Loucy (cell line): ENCODE measurements at regions not wholly inside any gene's neighbourhood (a gene's known extent, or its start where the extent isn't known, plus 50 kb on each side); places are given as distances from the start of the nearest gene placed in this dataset.

Experiments used
- H2AFZ ChIP-seq: fragments of 200-600 bp; sonication (generic); 2 replicates; pipeline ENCODE4 v1.6.0; 2016; ENCODE audit warnings: antibody characterized with exemption, mild to moderate bottlenecking, low read length, moderate library complexity
- H3F3A ChIP-seq: fragments of 200-600 bp; 2 replicates; pipeline ENCODE4 v1.6.0; 2016; ENCODE audit warnings: antibody characterized with exemption, low read depth, mild to moderate bottlenecking
- H3K27me3 ChIP-seq: fragments of 200-600 bp; sonication (generic); 2 replicates; pipeline ENCODE4 v1.6.1; 2014; ENCODE audit warnings: low read length, mild to moderate bottlenecking; ENCODE audit not compliant: insufficient read depth, poor library complexity, severe bottlenecking
- H3K36me3 ChIP-seq: fragments of 200-600 bp; sonication (generic); 2 replicates; pipeline ENCODE4 v1.6.1; 2016; ENCODE audit warnings: low read length; ENCODE audit not compliant: insufficient read depth
- H3K4me1 ChIP-seq: fragments of 200-600 bp; sonication (generic); 2 replicates; pipeline ENCODE4 v1.5.1; 2014; ENCODE audit warnings: low read length, mild to moderate bottlenecking; ENCODE audit not compliant: insufficient read depth, poor library complexity, severe bottlenecking
- H3K4me2 ChIP-seq: fragments of 200-600 bp; sonication (generic); 2 replicates; pipeline ENCODE4 v1.6.0; 2014; ENCODE audit warnings: antibody characterized with exemption, low read length, low read depth, mild to moderate bottlenecking; ENCODE audit not compliant: poor library complexity, severe bottlenecking
- H3K4me3 ChIP-seq: fragments of 200-600 bp; sonication (generic); 2 replicates; pipeline ENCODE4 v1.5.1; 2014; ENCODE audit warnings: low read length, mild to moderate bottlenecking, mixed read lengths; ENCODE audit not compliant: poor library complexity, severe bottlenecking
- H3K79me2 ChIP-seq: fragments of 200-600 bp; sonication (generic); 2 replicates; pipeline ENCODE4 v1.6.1; 2014; ENCODE audit warnings: low read length; ENCODE audit not compliant: insufficient read depth
- H3K9ac ChIP-seq: fragments of 200-600 bp; sonication (generic); 2 replicates; pipeline ENCODE4 v1.6.0; 2014; ENCODE audit warnings: mild to moderate bottlenecking, low read depth, low read length, moderate library complexity; ENCODE audit not compliant: poor library complexity, severe bottlenecking
- H3K9me2 ChIP-seq: fragments of 200-600 bp; sonication (generic); replicated peaks from 2 replicates; pipeline ENCODE4 v1.6.1; 2016; ENCODE audit warnings: low read depth, low read length, mixed read lengths
- H3K9me3 ChIP-seq: fragments of 200-600 bp; sonication (generic); 2 replicates; pipeline ENCODE4 v1.6.1; 2014; ENCODE audit warnings: mild to moderate bottlenecking, antibody characterized with exemption, low read length, low read depth; ENCODE audit not compliant: insufficient read depth
- H4K20me1 ChIP-seq: fragments of 200-600 bp; sonication (generic); 2 replicates; pipeline ENCODE4 v1.6.0; 2014; ENCODE audit warnings: antibody characterized with exemption, low read length, mild to moderate bottlenecking; ENCODE audit not compliant: insufficient read depth, poor library complexity, severe bottlenecking
- EZH2phosphoT487 ChIP-seq: fragments of 200-600 bp; IDR thresholded peaks from 2 replicates; pipeline ENCODE4 v1.6.1; 2018; ENCODE audit warnings: antibody characterized with exemption, mild to moderate bottlenecking, moderate library complexity, borderline replicate concordance
- TF ChIP-seq, protein P1 (sequence below): fragments of 200-600 bp; sonication (generic); conservative IDR thresholded peaks from 2 replicates; pipeline ENCODE4 v1.5.1; 2014; ENCODE audit warnings: mild to moderate bottlenecking, antibody characterized with exemption, low read length

DNA sequence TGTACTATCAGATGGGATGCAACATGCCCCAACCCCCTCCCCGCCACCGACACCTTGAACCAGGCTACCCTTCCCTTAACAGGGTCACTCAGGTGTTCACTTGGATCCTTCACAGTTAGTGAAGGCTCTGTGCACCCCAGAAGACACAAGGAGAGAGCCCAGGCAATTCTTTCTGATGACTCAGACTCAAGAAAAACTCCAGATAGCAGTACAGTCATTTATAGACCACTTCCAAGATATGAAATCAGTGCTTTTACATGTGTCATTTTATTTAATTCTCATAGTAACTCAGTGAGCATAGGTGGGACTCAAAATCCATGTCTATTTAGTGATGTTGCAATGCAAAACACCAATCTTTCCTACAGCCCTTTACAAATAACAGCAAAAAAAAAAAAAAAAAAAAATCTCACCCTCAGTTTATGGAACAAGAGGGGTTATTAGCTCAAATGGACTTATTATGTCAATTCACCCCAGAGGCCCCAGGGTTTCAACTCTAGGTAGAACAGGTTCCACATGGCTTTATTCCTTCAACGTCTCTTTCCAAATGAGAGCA lies 71.9 kb downstream of the FOXD1 start:
- no peak overlapping the region for H3K4me3 ChIP-seq
- H3K9me3 ChIP-seq: no peaks in the 10 kb centered on the region
- no peaks in the 10 kb centered on the region for H3K27me3 ChIP-seq
- no peaks in the 10 kb centered on the region for H3K79me2 ChIP-seq
- no peak overlapping the region for H3K4me2 ChIP-seq
- no peaks in the 10 kb centered on the region for H3F3A ChIP-seq
- no peaks in the 10 kb centered on the region for H3K4me1 ChIP-seq
- H3K9me2 ChIP-seq: no peaks in the 10 kb centered on the region
- no peaks in the 10 kb centered on the region for H4K20me1 ChIP-seq
- H3K9ac ChIP-seq: no peak overlapping the region
- H2AFZ ChIP-seq: no peak overlapping the region
- no peaks in the 10 kb centered on the region for H3K36me3 ChIP-seq
- TF ChIP-seq, protein P1, sequence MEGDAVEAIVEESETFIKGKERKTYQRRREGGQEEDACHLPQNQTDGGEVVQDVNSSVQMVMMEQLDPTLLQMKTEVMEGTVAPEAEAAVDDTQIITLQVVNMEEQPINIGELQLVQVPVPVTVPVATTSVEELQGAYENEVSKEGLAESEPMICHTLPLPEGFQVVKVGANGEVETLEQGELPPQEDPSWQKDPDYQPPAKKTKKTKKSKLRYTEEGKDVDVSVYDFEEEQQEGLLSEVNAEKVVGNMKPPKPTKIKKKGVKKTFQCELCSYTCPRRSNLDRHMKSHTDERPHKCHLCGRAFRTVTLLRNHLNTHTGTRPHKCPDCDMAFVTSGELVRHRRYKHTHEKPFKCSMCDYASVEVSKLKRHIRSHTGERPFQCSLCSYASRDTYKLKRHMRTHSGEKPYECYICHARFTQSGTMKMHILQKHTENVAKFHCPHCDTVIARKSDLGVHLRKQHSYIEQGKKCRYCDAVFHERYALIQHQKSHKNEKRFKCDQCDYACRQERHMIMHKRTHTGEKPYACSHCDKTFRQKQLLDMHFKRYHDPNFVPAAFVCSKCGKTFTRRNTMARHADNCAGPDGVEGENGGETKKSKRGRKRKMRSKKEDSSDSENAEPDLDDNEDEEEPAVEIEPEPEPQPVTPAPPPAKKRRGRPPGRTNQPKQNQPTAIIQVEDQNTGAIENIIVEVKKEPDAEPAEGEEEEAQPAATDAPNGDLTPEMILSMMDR: no peak
- TF ChIP-seq EZH2phosphoT487: no peak

DNA sequence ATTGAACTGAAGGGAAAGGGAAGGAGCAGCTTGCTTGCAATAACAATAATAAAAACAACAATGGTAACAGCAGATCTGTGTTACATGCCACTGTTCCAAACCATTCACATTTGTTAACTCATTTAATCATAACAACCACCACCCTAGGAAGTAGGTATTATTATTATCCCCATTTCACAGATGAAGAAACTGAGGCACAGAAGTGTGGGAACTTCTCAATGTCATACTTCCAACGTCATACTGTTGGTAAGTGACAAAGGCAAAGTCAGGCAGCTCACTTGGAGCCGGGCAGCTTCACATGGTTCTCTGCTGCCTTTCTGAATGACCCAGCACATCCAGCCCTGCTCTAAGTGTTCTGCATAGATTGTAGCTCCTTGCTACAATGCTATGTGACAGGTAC lies 72.6 kb downstream of the FOXD1 start:
- no peaks in the 10 kb centered on the region for H3K36me3 ChIP-seq
- H4K20me1 ChIP-seq: no peaks in the 10 kb centered on the region
- no peak overlapping the region for H2AFZ ChIP-seq
- H3F3A ChIP-seq: no peaks in the 10 kb centered on the region
- no peak overlapping the region for H3K9ac ChIP-seq
- H3K79me2 ChIP-seq: no peaks in the 10 kb centered on the region
- no peak overlapping the region for H3K4me3 ChIP-seq
- no peak overlapping the region for H3K4me2 ChIP-seq
- no peaks in the 10 kb centered on the region for H3K9me2 ChIP-seq
- no peaks in the 10 kb centered on the region for H3K27me3 ChIP-seq
- H3K4me1 ChIP-seq: no peaks in the 10 kb centered on the region
- no peaks in the 10 kb centered on the region for H3K9me3 ChIP-seq
- TF ChIP-seq EZH2phosphoT487: no peak
- TF ChIP-seq, protein P1: no peak

DNA sequence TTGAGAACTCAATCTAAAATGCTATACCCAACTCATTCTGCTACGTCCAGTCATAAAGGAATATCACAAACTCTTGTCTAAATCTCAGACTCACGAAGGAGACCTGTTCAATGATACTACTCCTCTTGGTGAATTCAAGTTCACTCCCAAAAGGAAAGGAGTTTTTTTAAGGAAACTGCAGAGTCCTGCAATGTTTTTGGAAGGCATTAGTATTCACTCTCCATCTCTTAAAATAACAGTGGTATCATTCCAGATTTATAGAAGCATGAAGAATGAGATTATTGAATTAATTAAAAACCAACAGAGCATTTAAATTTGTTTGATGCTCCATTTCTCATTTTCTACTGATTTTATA lies 73.4 kb downstream of the FOXD1 start:
- Histone ChIP-seq H3K27me3 (no peaks in the 10 kb centered on the region), H3K9me3 (no peaks in the 10 kb centered on the region), H4K20me1 (no peaks in the 10 kb centered on the region), H2AFZ (no peak overlapping the region), H3K9me2 (no peaks in the 10 kb centered on the region), H3F3A (no peaks in the 10 kb centered on the region), H3K36me3 (no peaks in the 10 kb centered on the region), H3K9ac (no peak overlapping the region), H3K79me2 (no peaks in the 10 kb centered on the region), H3K4me2 (no peak overlapping the region), H3K4me1 (no peaks in the 10 kb centered on the region), H3K4me3 (no peak overlapping the region)
- TF ChIP-seq, protein P1: no peak
- no peak for TF ChIP-seq EZH2phosphoT487
